DMS114 treated with DMSO at 0.1 percent for 48 hours (cell line): ENCODE measurements at regions not wholly inside any gene's neighbourhood (a gene's known extent, or its start where the extent isn't known, plus 50 kb on each side); places are given as distances from the start of the nearest gene placed in this dataset.
"Not testable (repeated sequence)": the region's sequence is repeated elsewhere in the genome, so short reads cannot be mapped to it uniquely, and the experiment has no call there.

ENCODE experiments used
- DNase-seq: peaks from one replicate; lab custom pipeline; 2025; ENCODE audit not compliant: unreplicated experiment; lab: John Stamatoyannopoulos, UW

DNA sequence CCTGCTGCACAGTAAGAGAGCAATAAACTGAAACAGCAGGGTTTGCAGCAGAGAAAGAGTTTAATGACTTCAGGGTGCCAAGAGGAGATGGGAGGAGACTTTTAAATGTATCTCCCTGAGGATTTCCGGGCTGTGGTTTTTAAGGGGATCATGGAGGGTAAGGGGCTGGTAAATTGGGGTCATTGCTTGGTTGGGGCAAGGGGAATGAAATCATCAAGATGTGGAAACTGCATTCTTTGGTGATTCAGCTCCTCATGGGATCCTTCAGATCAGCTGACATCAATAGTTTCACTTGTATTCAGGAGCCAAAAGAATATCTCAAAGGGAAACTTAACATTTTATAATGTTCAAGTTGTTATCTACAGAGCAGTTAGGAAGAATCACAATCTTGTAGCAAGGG lies 174.3 kb upstream of the ANXA10 start:
- DNase-seq: no peak

DNA sequence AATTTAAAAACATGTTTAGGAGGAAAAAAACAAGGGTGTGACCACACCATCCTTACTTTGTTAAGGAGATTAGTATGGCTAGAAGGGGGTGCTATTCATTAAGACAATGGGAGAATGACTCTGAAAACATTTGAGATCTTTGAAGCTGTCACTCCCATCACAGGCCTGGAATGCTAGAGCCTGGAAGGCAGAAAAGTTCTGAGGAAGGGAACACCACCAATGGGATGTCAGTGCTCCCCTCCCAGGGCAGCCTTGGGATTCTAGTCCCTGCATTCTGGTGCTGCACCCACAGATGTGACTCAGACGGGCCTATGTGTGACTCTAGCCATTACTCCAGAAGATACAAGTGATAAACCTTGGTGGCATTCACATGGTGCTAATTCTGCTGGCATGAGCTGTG lies 162.2 kb upstream of the ANXA10 start:
- no peak for DNase-seq

DNA sequence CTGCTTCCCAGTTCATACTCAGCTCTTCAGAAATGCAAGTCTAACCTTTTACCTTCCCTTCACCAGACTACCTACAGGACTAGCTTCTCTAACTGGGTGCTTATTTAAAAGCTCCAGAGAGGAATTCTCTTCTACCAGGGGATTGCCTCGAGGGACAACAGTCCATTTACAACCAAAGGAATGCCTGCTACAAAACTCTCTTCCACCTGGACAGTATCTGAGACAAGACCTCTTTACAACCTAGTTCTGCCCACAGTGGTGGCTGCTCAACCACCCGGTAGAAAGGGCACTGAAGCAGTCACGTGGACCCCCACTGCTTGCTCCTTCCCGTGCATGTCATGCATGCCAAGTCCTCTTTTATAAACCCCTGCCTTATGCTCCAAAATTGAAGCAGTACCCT lies 158.1 kb upstream of the ANXA10 start:
- DNase-seq: no peak

DNA sequence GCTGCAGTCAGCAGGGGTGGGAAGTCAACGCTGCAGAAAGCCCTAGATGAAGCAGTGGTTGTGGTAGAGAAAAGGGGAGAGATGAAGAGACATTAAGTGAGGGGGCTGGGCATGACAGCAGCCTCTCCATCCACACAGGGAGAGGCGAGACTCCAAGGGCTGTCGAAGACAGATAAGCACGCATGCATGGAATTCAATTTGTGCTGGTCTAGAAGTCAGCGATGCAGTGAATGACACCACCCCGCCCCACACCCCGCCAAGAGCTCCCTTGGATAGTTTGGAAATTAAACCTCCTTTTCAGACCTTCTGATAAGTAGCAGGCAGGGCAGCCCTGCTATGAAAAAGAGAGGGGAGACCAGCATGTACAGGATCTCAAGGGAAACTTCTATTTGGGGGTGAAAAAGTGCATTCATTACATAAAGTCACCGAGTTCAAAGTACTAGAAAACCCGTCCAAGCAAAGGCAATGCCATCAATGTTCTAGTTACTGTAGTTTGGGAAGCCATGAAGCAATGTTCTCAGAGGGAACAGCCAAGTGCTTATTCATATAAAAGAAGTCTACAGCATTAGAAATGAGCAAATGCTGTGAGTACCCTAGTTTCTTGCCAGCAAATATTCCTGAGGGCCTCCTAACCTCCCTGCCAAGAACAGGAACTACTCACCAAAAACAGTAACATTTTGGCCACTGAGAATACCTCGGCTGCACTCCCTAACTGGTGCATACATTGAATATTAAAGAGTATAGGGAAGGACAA lies 152.3 kb upstream of the ANXA10 start:
- no peak for DNase-seq

- DNase-seq: no peak
These were observed 148.3 kb upstream of the ANXA10 start for GRCh38 chr4:167943872-167944505.

DNA sequence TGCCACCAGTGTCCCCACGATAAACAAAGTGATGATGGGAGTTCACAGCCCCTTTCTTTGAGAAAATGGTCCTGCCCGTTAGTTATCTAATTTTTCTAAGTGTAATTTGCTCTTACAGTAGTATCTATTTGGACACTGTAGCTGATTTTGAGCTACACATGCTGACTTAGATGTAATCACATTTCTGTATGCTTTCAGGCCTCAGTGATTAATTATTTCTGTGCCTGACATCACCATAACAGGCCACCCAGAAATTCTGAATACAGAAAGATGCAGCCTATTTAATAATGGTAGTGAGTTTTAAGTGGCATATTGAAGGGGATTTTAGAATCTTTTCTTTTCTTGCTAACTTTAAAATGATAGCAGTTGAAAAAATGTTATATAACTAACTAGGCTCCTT lies 147.6 kb upstream of the ANXA10 start:
- DNase-seq: no peak

DNA sequence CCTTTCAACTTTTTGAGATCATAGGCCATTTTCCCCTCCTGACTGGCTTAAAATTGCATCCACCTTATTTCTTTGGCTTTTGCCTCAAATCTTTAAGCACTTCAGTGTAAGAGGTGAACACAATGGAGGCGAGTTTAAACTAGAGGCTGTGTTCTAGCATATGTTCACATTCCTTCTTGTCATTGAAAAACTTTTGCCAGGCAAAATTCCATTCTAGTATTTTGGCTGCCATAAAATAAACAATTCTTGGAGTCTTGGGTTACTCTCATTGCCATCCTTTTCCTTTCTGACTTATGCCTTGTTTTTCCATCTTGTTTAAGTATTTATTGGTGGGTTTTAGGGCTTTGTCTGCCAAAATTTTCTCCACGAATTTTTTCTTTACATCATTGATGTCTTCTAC lies 137.3 kb upstream of the ANXA10 start:
- DNase-seq: no peak

- DNase-seq: no peak
These were observed 135.7 kb upstream of the ANXA10 start for GRCh38 chr4:167956676-167957075.

GRCh38 chr4:167964766-167965373 lies 127.5 kb upstream of the ANXA10 start:
- DNase-seq: no peak

DNA sequence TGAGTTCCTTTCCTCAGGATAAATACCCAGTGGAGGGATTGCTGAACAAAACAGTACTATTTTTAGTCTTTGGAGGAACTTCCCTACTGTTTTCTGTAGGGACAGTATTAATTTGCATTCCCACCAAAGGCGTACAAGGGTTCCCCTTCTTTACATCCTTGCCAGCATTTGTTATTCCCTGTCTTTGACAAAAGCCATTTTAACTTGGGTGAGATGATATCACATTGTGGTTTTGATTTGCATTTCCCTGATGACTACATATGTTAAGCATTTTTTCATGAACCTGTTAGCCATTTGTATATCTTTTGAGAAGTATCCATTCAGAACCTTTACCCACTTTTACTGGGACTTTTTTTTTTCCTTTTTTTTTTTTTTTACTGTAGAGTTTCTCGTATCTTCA lies 126.2 kb upstream of the ANXA10 start:
- DNase-seq: no peak

- DNase-seq: no peak
These were observed 118.8 kb upstream of the ANXA10 start for GRCh38 chr4:167973513-167973912.

DNA sequence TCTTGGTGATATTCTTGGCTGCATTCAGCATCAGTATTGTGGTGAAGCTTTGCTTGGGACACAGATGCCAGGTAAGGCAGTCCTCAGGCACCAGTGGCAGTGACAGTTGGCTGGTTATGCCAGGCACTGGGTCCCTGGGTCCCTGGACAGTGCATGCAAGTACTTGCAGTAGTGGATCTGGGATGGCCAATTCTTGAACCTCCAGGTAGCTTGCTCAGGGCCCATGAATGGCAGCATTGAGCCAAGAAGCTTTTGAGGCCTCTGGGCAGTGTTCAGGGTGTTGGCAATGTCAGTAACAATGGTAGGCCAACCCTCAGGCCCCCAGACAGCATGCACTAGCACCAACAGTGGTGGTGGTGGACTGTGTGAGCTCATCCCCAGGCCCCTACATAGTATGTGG lies 106.8 kb upstream of the ANXA10 start:
- DNase-seq: no peak

- DNase-seq: no peak
These were observed 106.3 kb upstream of the ANXA10 start for GRCh38 chr4:167986044-167986443.

GRCh38 chr4:167987285-167987684 lies 105.1 kb upstream of the ANXA10 start:
- DNase-seq: no peak

GRCh38 chr4:167989815-167990214 lies 102.5 kb upstream of the ANXA10 start:
- DNase-seq: no peak

- not testable (repeated sequence) for DNase-seq
These were observed 84.2 kb upstream of the ANXA10 start for GRCh38 chr4:168008112-168008511.

- DNase-seq: no peak
These were observed 73.2 kb upstream of the ANXA10 start for GRCh38 chr4:168019019-168019651.

DNA sequence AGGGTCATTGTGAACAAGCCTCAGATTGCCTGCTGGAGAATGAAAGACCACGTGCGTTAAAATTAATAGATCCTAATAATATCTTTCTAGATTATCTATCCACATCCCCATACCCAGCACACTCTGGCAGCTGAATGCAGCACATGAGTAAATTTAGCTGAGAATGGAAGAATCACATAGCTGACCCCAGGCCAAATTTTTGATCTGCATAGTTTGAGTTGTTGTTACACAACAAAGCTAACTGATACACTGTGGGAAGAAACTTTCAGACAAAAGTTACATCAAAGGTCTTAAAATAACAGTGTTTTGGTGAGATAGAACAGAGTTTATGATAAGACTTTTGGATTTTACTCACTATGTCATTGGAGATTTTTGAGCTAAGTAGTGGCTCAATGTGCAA lies 72.4 kb upstream of the ANXA10 start:
- no peak for DNase-seq

DNA sequence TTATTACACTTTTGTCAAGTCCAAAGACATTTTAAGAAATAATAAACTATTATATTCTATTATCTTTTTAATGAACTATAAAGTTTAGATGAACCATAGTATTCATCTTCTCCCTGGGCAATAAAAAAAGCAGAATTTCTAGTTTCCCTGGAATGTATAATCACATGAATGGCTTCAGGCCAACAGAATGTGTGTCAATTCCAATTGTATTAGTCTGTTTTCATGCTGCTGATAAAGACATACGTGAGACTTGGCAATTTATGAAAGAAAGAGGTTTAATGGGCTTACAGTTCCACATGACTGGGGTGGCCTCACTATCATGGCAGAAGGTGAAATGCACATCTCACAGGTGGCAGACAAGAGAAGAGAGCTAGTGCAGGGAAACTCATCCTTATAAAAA lies 70.7 kb upstream of the ANXA10 start:
- no peak for DNase-seq

- no peak for DNase-seq
These were observed 63.8 kb upstream of the ANXA10 start for GRCh38 chr4:168028568-168028967.

DNA sequence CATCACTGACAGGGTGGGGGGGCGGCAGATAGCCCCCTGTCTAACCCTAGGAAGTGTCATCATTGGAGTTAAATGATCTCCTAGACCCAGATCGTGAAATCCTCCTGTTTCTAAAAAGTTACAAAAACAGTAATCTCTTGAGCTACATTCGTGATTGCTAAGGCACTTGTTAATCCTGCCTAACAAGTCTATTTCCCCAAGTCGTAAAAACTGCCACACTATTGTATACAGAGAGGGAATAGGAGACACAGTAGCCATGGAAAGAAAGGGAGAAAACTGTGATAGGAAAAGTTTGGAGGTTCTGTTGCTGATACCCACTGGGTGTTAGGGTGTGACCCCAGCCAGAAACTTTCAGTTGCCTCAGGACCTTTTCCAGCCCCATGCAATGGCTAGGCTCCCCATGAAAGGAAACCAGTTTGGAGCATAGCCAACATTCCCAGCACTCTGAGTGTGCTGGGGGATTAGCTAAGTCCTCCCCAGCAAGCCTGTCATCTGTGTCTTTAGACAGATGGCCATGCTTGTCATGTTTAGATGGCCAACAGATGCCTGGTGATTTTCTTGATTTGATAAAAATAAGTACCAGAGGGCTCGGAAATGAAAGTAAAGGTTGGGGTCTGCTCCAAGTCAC lies 63.3 kb upstream of the ANXA10 start:
- no peak for DNase-seq

DNA sequence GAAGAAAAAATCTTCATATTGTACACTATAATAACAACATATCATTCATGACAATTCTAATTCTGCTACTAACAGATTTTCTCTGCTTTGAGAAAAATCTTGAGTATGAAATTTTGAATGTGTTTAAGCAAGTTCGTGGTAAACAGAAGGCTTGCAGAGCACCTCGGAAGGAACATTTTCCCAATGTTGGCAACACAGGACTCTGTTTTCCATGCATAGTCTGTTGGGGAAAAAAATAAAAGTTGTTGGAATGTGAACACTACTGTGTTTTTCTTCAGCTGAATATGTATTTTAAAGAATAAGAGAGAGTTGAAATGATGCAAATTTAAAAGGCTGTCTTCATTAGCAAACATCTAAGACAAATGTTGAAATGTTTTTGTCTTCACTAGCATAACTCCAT lies 54.7 kb upstream of the ANXA10 start:
- DNase-seq: no peak
